Activated CD4-positive, alpha-beta T cell treated with anti-CD3 and anti-CD28 coated beads for 36 hours (primary cell): ENCODE measurements at regions not wholly inside any gene's neighbourhood (a gene's known extent, or its start where the extent isn't known, plus 50 kb on each side); places are given as distances from the start of the nearest gene placed in this dataset.
"Not testable (repeated sequence)": the region's sequence is repeated elsewhere in the genome, so short reads cannot be mapped to it uniquely, and the experiment has no call there.

Source experiments
- ATAC-seq: fragments of 200-7000 bp; cut with Tn5 transposase; one replicate; pipeline ENCODE4 v1.10.0; 2021; ENCODE audit warnings: mild to moderate bottlenecking, moderate library complexity
- CTCF ChIA-PET: fragments of 350-600 bp; sonication (Branson Sonifier 250); formaldehyde crosslinking; loops from one replicate; lab custom pipeline; 2021; ENCODE audit warnings: antibody characterized with exemption; lab: Charles Lee
- POLR2A ChIA-PET: fragments of 350-600 bp; sonication (Branson Sonifier 250); formaldehyde crosslinking; loops from one replicate; lab custom pipeline; 2021; ENCODE audit warnings: antibody characterized with exemption, inconsistent platforms; lab: Charles Lee
- DNase-seq: peaks from one replicate; pipeline ENCODE4 v3.0.0-alpha.2; 2020
- H3K27ac Mint-ChIP-seq: one replicate; pipeline ENCODE4 v1.8.0; 2021; ENCODE audit warnings: mixed read lengths
- H3K27me3 Mint-ChIP-seq: one replicate; pipeline ENCODE4 v1.8.0; 2021; ENCODE audit warnings: mixed read lengths
- H3K36me3 Mint-ChIP-seq: one replicate; pipeline ENCODE4 v1.8.0; 2021; ENCODE audit warnings: low read depth, mixed read lengths
- H3K4me1 Mint-ChIP-seq: one replicate; pipeline ENCODE4 v1.8.0; 2021; ENCODE audit warnings: mixed read lengths
- H3K4me3 Mint-ChIP-seq: one replicate; pipeline ENCODE4 v1.8.0; 2021; ENCODE audit warnings: mild to moderate bottlenecking, moderate library complexity, mixed read lengths
- H3K9me3 Mint-ChIP-seq: one replicate; pipeline ENCODE4 v1.8.0; 2021; ENCODE audit warnings: low read depth, mixed read lengths
- intact Hi-C, 2 experiments: fragments of 100-400 bp; cut with DNase I in 1 of 2; cut with micrococcal nuclease in 1 of 2; formaldehyde crosslinking; loops; one replicate each; pipeline versions ENCODE4 v1.14.2 to v1.15.1; 2022 to 2024; cut with DNase I, micrococcal nuclease

DNA sequence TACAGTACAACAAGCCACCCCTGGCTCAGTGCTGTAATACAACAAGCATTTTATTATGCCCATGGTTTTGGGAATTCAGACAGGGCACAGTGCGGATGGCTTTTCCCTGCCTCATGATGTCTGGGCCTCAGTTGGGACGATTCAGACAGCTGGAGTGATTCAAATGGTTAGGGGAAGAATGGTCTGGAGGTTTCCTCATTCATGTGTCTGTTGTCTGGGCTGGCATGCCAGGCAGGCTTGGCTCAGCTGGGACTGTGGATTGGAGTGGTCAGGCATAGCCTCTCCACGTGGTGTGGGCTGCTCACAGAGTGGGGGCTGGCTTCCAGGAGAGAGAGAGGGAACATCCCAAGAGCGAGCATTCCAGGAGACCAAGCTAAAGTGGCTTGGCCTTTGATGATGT, 164.4 kb downstream of the C11orf91 start:
- intact Hi-C loops: no loop called here
- Mint-ChIP-seq H3K4me1 (no peaks in the 10 kb centered on the region), H3K4me3 (no peak overlapping the region), H3K27ac (no peak overlapping the region), H3K27me3 (peaks cover 12% of the 10 kb centered on the region), H3K36me3 (no peaks in the 10 kb centered on the region), H3K9me3 (peaks cover 5% of the 10 kb centered on the region)
- no peak for ATAC-seq
- POLR2A ChIA-PET: no interaction called here
- no peak for DNase-seq
- CTCF ChIA-PET: interaction anchor here (0.6 kb wide), 1 partner anchor 46 kb away, joined by 3 read pairs; no protein-coding TSS in a partner anchor

DNA sequence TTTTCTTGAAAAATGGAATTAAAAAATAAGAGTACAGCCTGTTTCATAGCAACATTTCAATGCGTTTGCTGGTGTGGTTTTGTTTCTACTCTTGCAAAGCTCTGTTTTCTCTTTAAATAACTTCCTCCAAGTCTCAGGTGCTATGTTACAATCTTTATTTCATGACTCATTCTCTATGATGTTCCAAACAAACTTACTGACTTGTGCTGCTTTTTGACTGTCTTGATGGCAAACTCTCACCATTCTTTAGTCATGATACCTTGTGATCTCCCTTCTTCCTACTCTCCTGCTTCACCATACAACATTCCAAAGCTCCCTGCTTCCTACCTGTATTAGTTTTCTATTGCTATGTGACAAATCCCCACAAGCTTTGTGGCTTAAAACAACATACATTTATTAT, 166.1 kb downstream of the C11orf91 start:
- intact Hi-C loops: no loop called here
- Mint-ChIP-seq H3K4me1 (no peaks in the 10 kb centered on the region), H3K27me3 (peaks cover 12% of the 10 kb centered on the region), H3K4me3 (no peak overlapping the region), H3K36me3 (no peaks in the 10 kb centered on the region), H3K9me3 (peaks cover 5% of the 10 kb centered on the region), H3K27ac (no peak overlapping the region)
- ChIA-PET CTCF (interaction anchor here (0.8 kb wide), 1 partner anchor 45 kb away, joined by 3 read pairs; no protein-coding TSS in a partner anchor), POLR2A (no interaction called here)
- ATAC-seq: no peak
- DNase-seq: no peak

DNA sequence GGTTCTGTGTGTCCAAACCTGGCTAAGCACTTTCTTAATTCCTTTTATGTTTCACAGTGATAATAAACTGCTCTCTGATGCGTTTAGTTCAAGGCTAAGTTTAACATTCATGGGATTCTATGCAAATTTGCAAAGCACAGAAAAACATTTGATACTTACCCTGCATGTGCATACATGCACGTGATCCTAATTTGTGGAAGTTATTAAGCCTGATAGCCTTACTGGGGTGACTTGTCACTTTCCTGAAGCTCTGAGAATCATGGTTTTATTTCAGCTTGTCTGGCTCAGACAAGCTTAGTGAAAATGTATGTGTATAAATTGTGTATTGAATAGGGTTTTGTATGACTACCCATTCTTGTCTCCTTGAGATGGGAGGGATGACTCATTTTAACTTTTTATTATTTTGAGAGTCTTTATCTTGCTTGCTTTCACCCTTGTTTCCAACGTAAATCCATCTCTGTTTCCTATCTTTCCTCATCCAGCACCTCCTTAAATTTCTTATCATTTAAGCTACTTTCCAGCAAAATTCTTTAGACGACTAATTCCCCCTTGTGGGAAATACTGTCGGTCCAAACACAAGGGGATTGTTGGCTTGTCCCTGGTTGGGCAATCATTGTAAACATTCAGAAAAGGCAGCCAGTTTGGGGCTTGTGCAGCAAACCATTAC, 167.1 kb downstream of the C11orf91 start:
- H3K27me3 Mint-ChIP-seq: peaks cover 8% of the 10 kb centered on the region
- intact Hi-C loops: no loop called here
- H3K4me3 Mint-ChIP-seq: no peak overlapping the region
- H3K4me1 Mint-ChIP-seq: no peaks in the 10 kb centered on the region
- H3K36me3 Mint-ChIP-seq: no peaks in the 10 kb centered on the region
- ChIA-PET POLR2A (no interaction called here), CTCF (no interaction called here)
- ATAC-seq (no peak), DNase-seq (no peak)
- H3K27ac Mint-ChIP-seq: no peak overlapping the region
- peaks cover 5% of the 10 kb centered on the region for H3K9me3 Mint-ChIP-seq

DNA sequence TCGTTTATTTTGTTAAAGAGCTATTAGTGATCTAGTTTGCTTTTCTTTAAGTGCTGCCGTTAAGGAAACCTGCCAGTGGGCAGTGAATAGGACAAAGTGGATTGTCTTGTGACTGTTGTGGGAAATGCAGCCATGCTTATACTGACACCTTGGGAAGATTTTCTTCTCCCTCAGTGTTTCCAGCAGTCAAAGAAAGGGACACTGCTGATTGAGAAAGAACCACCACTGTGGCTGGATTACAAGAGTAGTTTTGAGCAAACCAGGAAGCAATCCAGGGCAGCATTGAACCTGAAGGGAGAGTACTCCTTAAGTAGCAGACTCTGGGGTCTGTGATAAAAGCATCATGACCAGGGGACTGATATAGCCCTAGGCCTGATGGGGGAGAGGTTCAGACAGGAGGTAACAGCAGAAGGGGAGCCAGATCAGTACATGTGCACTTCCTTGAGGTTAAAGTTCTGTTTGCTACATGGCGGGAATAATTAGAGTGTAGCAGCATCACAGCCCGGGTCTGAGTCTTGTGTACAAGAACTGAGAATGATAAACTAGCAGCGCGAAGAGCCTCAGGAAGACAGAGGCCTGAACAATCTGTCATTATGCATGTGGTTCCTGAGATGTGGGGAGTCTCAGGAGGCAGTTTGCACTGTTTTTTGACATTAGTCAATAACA, 167.8 kb downstream of the C11orf91 start:
- Mint-ChIP-seq H3K9me3 (peaks cover 5% of the 10 kb centered on the region), H3K4me1 (no peaks in the 10 kb centered on the region), H3K4me3 (no peak overlapping the region), H3K27me3 (peaks cover 8% of the 10 kb centered on the region), H3K27ac (no peak overlapping the region), H3K36me3 (no peaks in the 10 kb centered on the region)
- CTCF ChIA-PET: interaction anchor here (0.7 kb wide), 1 partner anchor 37 kb away, joined by 3 read pairs; no protein-coding TSS in a partner anchor
- POLR2A ChIA-PET: no interaction called here
- DNase-seq: no peak
- intact Hi-C loops: no loop called here
- ATAC-seq: no peak

DNA sequence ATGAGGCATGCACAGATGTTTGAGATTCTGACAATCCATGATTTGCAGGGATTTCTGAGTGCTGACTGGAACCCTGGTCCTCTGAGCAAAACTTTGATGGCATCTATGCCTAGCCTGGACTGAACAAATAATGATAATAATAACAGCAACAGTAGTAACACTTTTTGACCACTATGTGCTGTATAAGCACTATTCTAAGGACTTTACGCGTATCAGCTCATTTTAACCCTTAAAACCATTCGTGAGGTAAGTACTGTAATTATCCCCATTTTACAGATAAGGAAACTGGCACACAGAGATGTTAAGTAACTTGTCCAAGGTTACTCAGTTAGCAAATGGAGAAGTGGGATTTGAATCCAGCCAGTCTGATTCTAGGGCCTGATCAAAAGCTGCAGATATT, 168.4 kb downstream of the C11orf91 start:
- no peak overlapping the region for H3K4me3 Mint-ChIP-seq
- intact Hi-C loops: no loop called here
- CTCF ChIA-PET: interaction anchor here (0.7 kb wide), 2 partner anchors 38 to 157 kb away, joined by 3 read pairs; no protein-coding TSS in a partner anchor
- POLR2A ChIA-PET: no interaction called here
- no peak overlapping the region for H3K27ac Mint-ChIP-seq
- peaks cover 7% of the 10 kb centered on the region for H3K27me3 Mint-ChIP-seq
- H3K9me3 Mint-ChIP-seq: peaks cover 5% of the 10 kb centered on the region
- no peaks in the 10 kb centered on the region for H3K36me3 Mint-ChIP-seq
- H3K4me1 Mint-ChIP-seq: no peaks in the 10 kb centered on the region
- ATAC-seq: no peak
- no peak for DNase-seq

DNA sequence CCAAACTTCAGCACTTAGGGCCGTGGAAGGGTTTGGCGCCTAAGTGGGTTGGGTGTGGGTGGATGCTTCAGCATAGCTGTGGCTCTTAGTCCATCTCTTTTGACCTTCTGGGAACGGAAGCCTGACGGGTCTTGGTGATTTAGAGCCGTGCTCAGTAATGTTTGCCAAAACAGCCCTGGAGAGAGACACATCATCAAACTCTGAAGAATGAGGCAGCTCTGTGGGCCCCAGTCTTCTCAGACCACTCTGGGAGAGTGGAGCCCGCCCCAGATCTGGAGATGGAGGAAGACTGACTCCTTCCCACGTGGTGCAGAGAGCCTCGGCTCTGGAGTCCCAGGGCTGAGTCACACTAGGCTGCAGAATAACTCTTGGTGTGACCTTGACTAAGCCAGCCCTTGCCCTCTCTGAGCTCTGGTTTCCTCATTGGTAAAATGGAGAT, 168.9 kb downstream of the C11orf91 start:
- Mint-ChIP-seq H3K9me3 (peaks cover 9% of the 10 kb centered on the region), H3K36me3 (no peaks in the 10 kb centered on the region)

DNA sequence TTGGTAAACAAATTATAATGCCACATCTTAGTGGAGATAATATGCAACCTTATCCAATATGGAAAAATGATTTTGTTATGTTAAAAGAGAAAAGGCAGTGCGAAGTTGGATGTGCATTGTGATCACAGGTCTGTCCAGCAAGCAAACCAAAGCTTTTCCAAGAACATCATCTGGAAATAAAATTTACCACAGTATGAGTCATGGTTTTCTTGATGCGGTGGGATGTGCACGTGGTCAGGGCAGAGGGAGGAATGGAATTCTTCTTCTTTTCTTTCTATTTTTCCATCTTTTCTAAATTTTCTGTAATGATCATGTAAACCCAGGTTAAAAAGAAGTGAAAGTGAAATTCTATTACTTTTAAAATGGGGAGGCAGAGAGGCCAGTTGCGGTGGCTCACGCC, 169.8 kb downstream of the C11orf91 start:
- Mint-ChIP-seq H3K4me1 (no peaks in the 10 kb centered on the region), H3K4me3 (no peak overlapping the region), H3K27me3 (peaks cover 6% of the 10 kb centered on the region), H3K27ac (no peak overlapping the region), H3K9me3 (peaks cover 9% of the 10 kb centered on the region), H3K36me3 (no peaks in the 10 kb centered on the region)
- intact Hi-C loops: no loop called here
- DNase-seq (no peak), ATAC-seq (no peak)
- ChIA-PET CTCF (no interaction called here), POLR2A (no interaction called here)

More for the DNA sequence above, 168.9 kb downstream of the C11orf91 start:
- intact Hi-C loops: no loop called here
- ATAC-seq (no peak), DNase-seq (no peak)
- no peak overlapping the region for H3K4me3 Mint-ChIP-seq
- peaks cover 6% of the 10 kb centered on the region for H3K27me3 Mint-ChIP-seq
- no peaks in the 10 kb centered on the region for H3K4me1 Mint-ChIP-seq
- CTCF ChIA-PET: interaction anchor here (0.7 kb wide), 1 partner anchor 157 kb away, joined by 3 read pairs; no protein-coding TSS in a partner anchor
- POLR2A ChIA-PET: no interaction called here
- H3K27ac Mint-ChIP-seq: no peak overlapping the region

DNA sequence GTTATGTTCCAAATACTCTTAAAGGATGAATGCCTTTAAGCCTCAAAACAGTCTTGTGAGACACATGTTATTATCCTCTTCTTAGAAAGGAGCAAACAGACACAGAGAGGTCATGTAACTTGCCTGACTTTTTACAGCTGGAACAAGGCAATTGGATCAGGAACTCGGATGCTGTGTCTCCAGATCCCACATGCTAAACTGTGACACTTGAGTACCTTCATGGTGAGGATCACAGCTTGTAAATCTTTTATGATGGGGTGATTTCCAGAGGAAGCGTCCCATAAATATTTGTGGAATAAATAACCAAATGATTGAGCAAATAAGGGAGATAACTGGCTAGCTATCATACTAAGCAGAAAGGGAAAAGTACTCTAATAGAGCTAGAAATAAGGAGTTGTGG, 171.2 kb downstream of the C11orf91 start:
- peaks cover 2% of the 10 kb centered on the region for H3K27me3 Mint-ChIP-seq
- H3K36me3 Mint-ChIP-seq: no peaks in the 10 kb centered on the region
- no peaks in the 10 kb centered on the region for H3K4me1 Mint-ChIP-seq
- POLR2A ChIA-PET: no interaction called here
- DNase-seq: no peak
- no peak overlapping the region for H3K4me3 Mint-ChIP-seq
- ATAC-seq: no peak
- no peak overlapping the region for H3K27ac Mint-ChIP-seq
- intact Hi-C loops: no loop called here
- CTCF ChIA-PET: no interaction called here
- peaks cover 4% of the 10 kb centered on the region for H3K9me3 Mint-ChIP-seq

DNA sequence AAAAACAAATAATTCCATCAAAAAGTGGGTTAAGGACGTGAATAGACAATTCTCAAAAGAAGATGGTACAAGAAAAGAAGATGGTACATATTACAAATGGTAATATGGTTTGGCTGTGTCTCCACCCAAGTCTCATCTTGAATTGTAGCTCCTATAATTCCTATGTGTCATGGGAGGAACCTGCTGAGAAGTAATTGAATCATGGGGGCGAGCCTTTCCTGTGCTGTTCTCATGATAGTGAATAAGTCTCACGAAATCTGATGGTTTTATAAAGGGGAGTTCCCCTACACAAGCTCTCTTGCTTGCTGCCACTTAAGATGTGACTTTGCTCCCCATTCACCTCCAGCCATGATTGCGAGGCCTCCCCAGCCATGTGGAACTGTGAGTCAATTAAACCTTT, 172.9 kb downstream of the C11orf91 start:
- CTCF ChIA-PET: not testable (repeated sequence)

DNA sequence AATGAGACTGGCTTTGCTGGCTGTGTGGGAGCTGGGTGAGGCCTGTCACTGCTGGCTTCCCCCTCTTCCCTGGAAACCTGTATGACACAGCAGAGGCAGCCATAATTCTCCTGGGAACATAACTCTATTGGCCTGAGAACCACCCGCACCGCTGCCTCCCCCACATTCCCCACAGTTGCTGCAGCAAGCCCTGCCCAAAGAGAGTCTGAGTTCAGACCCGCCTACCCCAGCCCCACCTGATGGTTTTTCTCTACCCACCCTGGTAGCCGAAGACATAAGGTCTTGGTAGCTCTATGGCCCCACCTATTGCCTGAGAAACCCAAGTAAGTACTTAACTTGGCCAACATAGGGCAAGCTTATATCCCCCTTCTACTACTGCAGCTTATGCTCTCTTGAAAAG, 174.8 kb downstream of the C11orf91 start:
- Mint-ChIP-seq H3K27me3 (peaks cover 8% of the 10 kb centered on the region), H3K27ac (no peak overlapping the region), H3K36me3 (no peaks in the 10 kb centered on the region), H3K4me1 (no peaks in the 10 kb centered on the region), H3K4me3 (no peak overlapping the region), H3K9me3 (peaks cover 4% of the 10 kb centered on the region)
- ChIA-PET POLR2A (no interaction called here), CTCF (interaction anchor here (1.1 kb wide), 1 partner anchor 14 kb away, joined by 4 read pairs; no protein-coding TSS in a partner anchor)
- ATAC-seq: no peak
- DNase-seq: no peak
- intact Hi-C loops: no loop called here

More for the DNA sequence above, 172.9 kb downstream of the C11orf91 start:
- H3K4me1 Mint-ChIP-seq, ATAC-seq, intact Hi-C loops, DNase-seq, H3K27me3 Mint-ChIP-seq, H3K4me3 Mint-ChIP-seq, H3K27ac Mint-ChIP-seq, H3K36me3 Mint-ChIP-seq, H3K9me3 Mint-ChIP-seq, POLR2A ChIA-PET: not testable (repeated sequence)

DNA sequence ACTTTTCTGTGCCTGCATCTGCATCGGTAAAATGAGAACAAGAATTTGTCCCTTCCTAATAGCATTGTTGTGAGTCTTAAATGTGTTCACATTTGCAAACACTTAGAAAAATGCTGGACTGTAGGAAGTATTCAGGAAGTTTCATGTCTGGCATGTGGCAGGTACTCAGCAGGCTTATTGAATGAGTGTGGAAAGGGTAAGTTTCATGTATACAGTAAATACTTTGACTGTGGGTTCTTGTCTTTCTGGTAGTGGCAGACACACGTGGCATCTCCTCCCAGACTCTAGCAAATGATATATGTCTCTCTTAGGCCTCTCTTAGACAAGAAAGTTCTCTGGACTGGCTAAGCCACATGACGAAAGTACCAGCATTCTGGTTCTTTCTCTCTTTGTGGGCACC, 179.2 kb downstream of the C11orf91 start:
- Mint-ChIP-seq H3K36me3 (no peaks in the 10 kb centered on the region), H3K4me1 (no peaks in the 10 kb centered on the region), H3K9me3 (no peaks in the 10 kb centered on the region), H3K4me3 (no peak overlapping the region), H3K27me3 (peaks cover 18% of the 10 kb centered on the region), H3K27ac (no peak overlapping the region)
- intact Hi-C loops: no loop called here
- POLR2A ChIA-PET: no interaction called here
- ATAC-seq: no peak
- CTCF ChIA-PET: no interaction called here
- DNase-seq: no peak

DNA sequence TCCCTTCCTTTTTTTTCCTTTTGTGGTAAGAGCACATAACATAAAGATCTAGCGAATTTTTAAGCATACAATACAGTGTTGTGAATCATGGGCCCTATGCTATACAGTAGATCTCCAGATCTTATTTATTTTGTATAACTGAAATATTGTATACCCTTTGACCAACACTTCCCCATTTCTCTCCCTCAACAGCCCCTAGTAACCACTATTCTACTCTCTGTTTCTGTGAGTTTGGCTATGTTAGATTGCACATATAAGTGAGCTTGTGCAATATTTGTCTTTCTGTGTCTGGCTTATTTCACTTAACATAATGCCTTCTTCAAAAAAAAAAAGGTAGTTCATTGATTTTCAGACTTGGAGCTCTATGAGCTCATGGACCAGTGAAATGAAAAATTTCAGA, 180.5 kb downstream of the C11orf91 start:
- intact Hi-C loops: no loop called here
- DNase-seq (no peak), ATAC-seq (no peak)
- POLR2A ChIA-PET: no interaction called here
- H3K4me1 Mint-ChIP-seq: peaks cover 4% of the 10 kb centered on the region
- CTCF ChIA-PET: interaction anchor here (0.9 to 1.2 kb wide), 2 partner anchors 8 to 13 kb away, joined by 3 read pairs; no protein-coding TSS in a partner anchor
- peaks cover 21% of the 10 kb centered on the region for H3K27me3 Mint-ChIP-seq
- no peaks in the 10 kb centered on the region for H3K36me3 Mint-ChIP-seq
- H3K4me3 Mint-ChIP-seq: no peak overlapping the region
- no peaks in the 10 kb centered on the region for H3K9me3 Mint-ChIP-seq
- H3K27ac Mint-ChIP-seq: no peak overlapping the region
